GM12878 (cell line): ENCODE measurements at regions not wholly inside any gene's neighbourhood (a gene's known extent, or its start where the extent isn't known, plus 50 kb on each side); places are given as distances from the start of the nearest gene placed in this dataset.

Source experiments
- ATAC-seq: fragments of 200-7000 bp; cut with Tn5 transposase; 3 replicates; pipeline ENCODE4 v1.9.1; 2020; ENCODE audit warnings: mild to moderate bottlenecking, moderate library complexity
- BruUV-seq: library from RNA; stranded (reverse); fragments of 400-500 nt; replicated peaks from 2 replicates; lab custom pipeline; 2021; lab: Mats Ljungman, UMichigan
- CTCF ChIA-PET: fragments of 300-600 bp; sonication (Branson Sonifier 250); formaldehyde crosslinking; extraction: SDS; loops from one replicate; lab custom pipeline; 2021; ENCODE audit warnings: inconsistent platforms; lab: Yijun Ruan, JAX
- POLR2A ChIA-PET: fragments of 350-600 bp; formaldehyde crosslinking; extraction: SDS; loops from one replicate; lab custom pipeline; 2021; ENCODE audit warnings: inconsistent platforms; lab: Charles Lee
- RAD21 ChIA-PET: fragments of 300-600 bp; sonication (Branson Sonifier 250); formaldehyde crosslinking; loops from one replicate; lab custom pipeline; 2023; ENCODE audit warnings: antibody characterized with exemption; ENCODE audit not compliant: unreplicated experiment; lab: Charles Lee
- SMC1A ChIA-PET: fragments of 300-600 bp; sonication (Branson Sonifier 250); formaldehyde crosslinking; loops from one replicate; lab custom pipeline; 2023; ENCODE audit not compliant: unreplicated experiment, uncharacterized antibody; lab: Charles Lee
- DNase-seq: peaks from one replicate; pipeline ENCODE4 v3.0.0-alpha.2; 2011; ENCODE audit warnings: low read depth, low spot score
- FAIRE-seq: peaks from 3 replicates; lab custom pipeline; 2011; peaks lifted over from hg19 to GRCh38; lab: Jason Lieb, UNC
- H2AFZ ChIP-seq: 2 replicates; pipeline ENCODE4 v1.6.0; 2011; ENCODE audit warnings: low read depth, low read length, control low read depth; ENCODE audit not compliant: control insufficient read depth
- H3K27ac ChIP-seq: 2 replicates; pipeline ENCODE4 v1.5.1; 2011; ENCODE audit warnings: control low read depth; ENCODE audit not compliant: control insufficient read depth, insufficient read depth
- H3K27me3 ChIP-seq, 2 experiments: replicated peaks in 1 of 2; 2 replicates each; pipeline versions ENCODE4 v1.6.0 to v1.6.1; 2011; ENCODE audit warnings: low read length in 1 of 2; ENCODE audit not compliant: control insufficient read depth in 2 of 2, insufficient read depth in 2 of 2
- H3K36me3 ChIP-seq, 2 experiments: 2 replicates each; pipeline ENCODE4 v1.5.1; 2011; ENCODE audit warnings: low read length in 1 of 2; ENCODE audit not compliant: control insufficient read depth in 2 of 2, insufficient read depth in 2 of 2
- H3K4me1 ChIP-seq: 2 replicates; pipeline ENCODE4 v1.6.1; 2011; ENCODE audit warnings: mild to moderate bottlenecking, low read length, moderate library complexity, mixed read lengths; ENCODE audit not compliant: control insufficient read depth, insufficient read depth
- H3K4me2 ChIP-seq: 2 replicates; pipeline ENCODE4 v1.6.0; 2011; ENCODE audit warnings: control low read depth; ENCODE audit not compliant: control insufficient read depth, insufficient read depth
- H3K4me3 ChIP-seq: fragments of 200-600 bp; sonication (generic); 2 replicates; pipeline ENCODE4 v1.5.1; 2016
- H3K79me2 ChIP-seq: 2 replicates; pipeline ENCODE4 v1.6.0; 2011; ENCODE audit warnings: low read length; ENCODE audit not compliant: control insufficient read depth, insufficient read depth
- H3K9ac ChIP-seq: 2 replicates; pipeline ENCODE4 v1.8.0; 2011; ENCODE audit warnings: low read length, control low read depth, mixed read lengths; ENCODE audit not compliant: control insufficient read depth, insufficient read depth
- H3K9me3 ChIP-seq: replicated peaks from 3 replicates; pipeline ENCODE4 v1.5.1; 2011; ENCODE audit warnings: mild to moderate bottlenecking, low read length; ENCODE audit not compliant: control insufficient read depth, insufficient read depth
- H4K20me1 ChIP-seq: 2 replicates; pipeline ENCODE4 v1.6.0; 2011; ENCODE audit not compliant: control insufficient read depth, insufficient read depth
- BACH1 ChIP-seq: fragments of 450-650 bp; IDR thresholded peaks from 2 replicates; pipeline ENCODE4 v1.6.1; 2017; ENCODE audit warnings: mild to moderate bottlenecking, borderline replicate concordance
- LARP7 ChIP-seq: fragments of 450-650 bp; IDR thresholded peaks from 2 replicates; pipeline ENCODE4 v1.6.1; 2017; ENCODE audit warnings: mild to moderate bottlenecking
- MTA2 ChIP-seq: fragments of 450-650 bp; IDR thresholded peaks from 2 replicates; pipeline ENCODE4 v1.6.1; 2016; ENCODE audit warnings: low read depth, mild to moderate bottlenecking, moderate library complexity
- NR2F1 ChIP-seq: fragments of 450-650 bp; conservative IDR thresholded peaks from 2 replicates; pipeline ENCODE4 v1.6.1; 2017; ENCODE audit warnings: mild to moderate bottlenecking
- NRF1 ChIP-seq: conservative IDR thresholded peaks from 2 replicates; pipeline ENCODE4 v1.6.1; 2011; ENCODE audit warnings: mild to moderate bottlenecking, low read depth, low read length, improper control_type of control experiment
- RAD51 ChIP-seq: fragments of 450-650 bp; IDR thresholded peaks from 2 replicates; pipeline ENCODE4 v1.6.1; 2016; ENCODE audit warnings: moderate library complexity, mild to moderate bottlenecking, inconsistent platforms
- ZNF622 ChIP-seq: fragments of 450-650 bp; IDR thresholded peaks from 2 replicates; pipeline ENCODE4 v1.6.1; 2017; ENCODE audit warnings: mild to moderate bottlenecking, inconsistent platforms
- WGBS: methylation state at CpG from one replicate; pipeline ENCODE4 v1.1.6; 2016; ENCODE audit warnings: low lambda C conversion rate; ENCODE audit not compliant: insufficient replicate concordance, insufficient coverage; ENCODE audit errors: missing lambda C conversion rate; 5-methylcytosine and 5-hydroxymethylcytosine counted together
- in situ Hi-C: fragments of 300-500 bp; cut with MboI; formaldehyde crosslinking; loops from 9 replicates; pipeline ENCODE4 v1.14.3; 2018; ENCODE audit warnings: mixed read lengths
- intact Hi-C: fragments of 100-400 bp; cut with micrococcal nuclease; formaldehyde crosslinking; loops from one replicate; pipeline ENCODE4 v1.14.2; 2022; ENCODE audit not compliant: unreplicated experiment
- TF ChIP-seq, protein P1 (sequence below): IDR thresholded peaks from 2 replicates; pipeline ENCODE4 v1.6.1; 2011; ENCODE audit warnings: mild to moderate bottlenecking, low read depth, low read length, moderate library complexity; ENCODE audit not compliant: insufficient replicate concordance
- TF ChIP-seq, protein P2 (sequence below): fragments of 450-650 bp; IDR thresholded peaks from 2 replicates; pipeline ENCODE4 v1.6.1; 2017; ENCODE audit warnings: mild to moderate bottlenecking
- TF ChIP-seq, protein P3 (sequence below): IDR thresholded peaks from 2 replicates; pipeline ENCODE4 v1.6.1; 2012; ENCODE audit warnings: improper control_type of control experiment, low read depth, low read length; ENCODE audit not compliant: insufficient replicate concordance
- TF ChIP-seq, protein P4 (sequence below): fragments of 450-650 bp; IDR thresholded peaks from 2 replicates; pipeline ENCODE4 v1.6.1; 2018; ENCODE audit warnings: mild to moderate bottlenecking, low read depth, moderate library complexity; ENCODE audit not compliant: partially characterized antibody

DNA sequence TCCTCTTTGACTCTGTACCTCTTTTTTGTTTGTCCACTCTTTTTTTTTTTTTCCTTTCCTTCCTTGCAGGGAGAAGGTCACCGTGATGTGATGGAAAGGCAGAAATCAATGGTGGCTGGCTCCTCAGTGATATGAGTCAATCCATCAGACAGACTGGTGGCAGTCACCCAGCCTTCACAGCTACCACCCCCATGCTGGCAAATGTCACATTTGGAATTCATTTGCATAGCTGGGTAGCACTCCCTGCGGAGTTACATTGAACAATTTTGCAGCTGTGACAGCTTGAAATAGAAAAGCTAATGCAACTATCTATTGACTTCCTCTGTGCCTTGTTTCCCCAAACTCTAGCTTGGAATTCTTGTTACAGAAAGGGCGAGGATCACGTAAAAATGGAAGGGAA is 668.4 kb downstream of the C6orf118 start (continued):
- TF ChIP-seq, protein P1, sequence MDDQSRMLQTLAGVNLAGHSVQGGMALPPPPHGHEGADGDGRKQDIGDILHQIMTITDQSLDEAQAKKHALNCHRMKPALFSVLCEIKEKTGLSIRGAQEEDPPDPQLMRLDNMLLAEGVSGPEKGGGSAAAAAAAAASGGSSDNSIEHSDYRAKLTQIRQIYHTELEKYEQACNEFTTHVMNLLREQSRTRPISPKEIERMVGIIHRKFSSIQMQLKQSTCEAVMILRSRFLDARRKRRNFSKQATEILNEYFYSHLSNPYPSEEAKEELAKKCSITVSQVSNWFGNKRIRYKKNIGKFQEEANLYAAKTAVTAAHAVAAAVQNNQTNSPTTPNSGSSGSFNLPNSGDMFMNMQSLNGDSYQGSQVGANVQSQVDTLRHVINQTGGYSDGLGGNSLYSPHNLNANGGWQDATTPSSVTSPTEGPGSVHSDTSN = no peak

DNA sequence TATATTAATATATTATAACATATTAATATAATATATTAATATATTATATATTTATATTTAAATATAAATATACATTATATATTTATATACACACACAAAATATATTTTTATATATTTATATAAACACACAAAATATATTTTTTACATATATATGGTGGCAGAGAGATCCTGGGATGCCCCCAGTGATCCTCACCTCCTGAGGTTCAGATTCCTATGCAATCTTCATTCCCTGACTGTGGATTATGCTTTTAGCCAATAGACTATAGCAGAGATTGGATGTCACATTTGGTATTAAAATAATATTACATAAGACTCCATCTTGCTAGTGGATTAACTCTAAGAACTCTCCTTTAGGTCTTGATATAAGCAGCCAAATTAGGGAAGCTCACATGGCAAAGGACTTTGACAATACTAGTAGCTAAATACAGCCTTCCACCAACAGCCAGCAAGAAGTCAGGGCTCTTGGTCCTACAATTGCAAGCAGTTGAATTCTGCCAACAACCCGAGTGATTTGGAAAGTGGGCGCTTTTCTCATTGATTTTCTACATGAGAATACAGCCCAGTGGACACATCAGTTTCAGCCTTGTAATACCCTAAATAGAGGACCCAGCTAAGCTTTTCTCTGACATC is 681.0 kb downstream of the C6orf118 start:
- in situ Hi-C loops (no loop called here), intact Hi-C loops (no loop called here)
- no peaks in the 10 kb centered on the region for H3K36me3 ChIP-seq
- no peaks in the 10 kb centered on the region for H3K9me3 ChIP-seq
- no TSS peak for BruUV-seq
- DNase-seq (no peak), ATAC-seq (no peak), FAIRE-seq (no peak)
- H3K27me3 ChIP-seq = no peaks in the 10 kb centered on the region
- no peak overlapping the region for H3K4me3 ChIP-seq
- H3K9ac ChIP-seq = no peak overlapping the region
- no peaks in the 10 kb centered on the region for H4K20me1 ChIP-seq
- RAD21 ChIA-PET = no interaction called here
- no peaks in the 10 kb centered on the region for H3K4me1 ChIP-seq
- no peaks in the 10 kb centered on the region for H3K79me2 ChIP-seq
- SMC1A ChIA-PET = no interaction called here
- no peak overlapping the region for H2AFZ ChIP-seq
- H3K27ac ChIP-seq = no peak overlapping the region
- WGBS = 51% methylated on average over 2 of the region's 2 CpGs
- POLR2A ChIA-PET = no interaction called here
- CTCF ChIA-PET = no interaction called here
- H3K4me2 ChIP-seq = no peak overlapping the region
- TF ChIP-seq, protein P2, sequence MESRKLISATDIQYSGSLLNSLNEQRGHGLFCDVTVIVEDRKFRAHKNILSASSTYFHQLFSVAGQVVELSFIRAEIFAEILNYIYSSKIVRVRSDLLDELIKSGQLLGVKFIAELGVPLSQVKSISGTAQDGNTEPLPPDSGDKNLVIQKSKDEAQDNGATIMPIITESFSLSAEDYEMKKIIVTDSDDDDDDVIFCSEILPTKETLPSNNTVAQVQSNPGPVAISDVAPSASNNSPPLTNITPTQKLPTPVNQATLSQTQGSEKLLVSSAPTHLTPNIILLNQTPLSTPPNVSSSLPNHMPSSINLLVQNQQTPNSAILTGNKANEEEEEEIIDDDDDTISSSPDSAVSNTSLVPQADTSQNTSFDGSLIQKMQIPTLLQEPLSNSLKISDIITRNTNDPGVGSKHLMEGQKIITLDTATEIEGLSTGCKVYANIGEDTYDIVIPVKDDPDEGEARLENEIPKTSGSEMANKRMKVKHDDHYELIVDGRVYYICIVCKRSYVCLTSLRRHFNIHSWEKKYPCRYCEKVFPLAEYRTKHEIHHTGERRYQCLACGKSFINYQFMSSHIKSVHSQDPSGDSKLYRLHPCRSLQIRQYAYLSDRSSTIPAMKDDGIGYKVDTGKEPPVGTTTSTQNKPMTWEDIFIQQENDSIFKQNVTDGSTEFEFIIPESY = no peak
- TF ChIP-seq, protein P3, sequence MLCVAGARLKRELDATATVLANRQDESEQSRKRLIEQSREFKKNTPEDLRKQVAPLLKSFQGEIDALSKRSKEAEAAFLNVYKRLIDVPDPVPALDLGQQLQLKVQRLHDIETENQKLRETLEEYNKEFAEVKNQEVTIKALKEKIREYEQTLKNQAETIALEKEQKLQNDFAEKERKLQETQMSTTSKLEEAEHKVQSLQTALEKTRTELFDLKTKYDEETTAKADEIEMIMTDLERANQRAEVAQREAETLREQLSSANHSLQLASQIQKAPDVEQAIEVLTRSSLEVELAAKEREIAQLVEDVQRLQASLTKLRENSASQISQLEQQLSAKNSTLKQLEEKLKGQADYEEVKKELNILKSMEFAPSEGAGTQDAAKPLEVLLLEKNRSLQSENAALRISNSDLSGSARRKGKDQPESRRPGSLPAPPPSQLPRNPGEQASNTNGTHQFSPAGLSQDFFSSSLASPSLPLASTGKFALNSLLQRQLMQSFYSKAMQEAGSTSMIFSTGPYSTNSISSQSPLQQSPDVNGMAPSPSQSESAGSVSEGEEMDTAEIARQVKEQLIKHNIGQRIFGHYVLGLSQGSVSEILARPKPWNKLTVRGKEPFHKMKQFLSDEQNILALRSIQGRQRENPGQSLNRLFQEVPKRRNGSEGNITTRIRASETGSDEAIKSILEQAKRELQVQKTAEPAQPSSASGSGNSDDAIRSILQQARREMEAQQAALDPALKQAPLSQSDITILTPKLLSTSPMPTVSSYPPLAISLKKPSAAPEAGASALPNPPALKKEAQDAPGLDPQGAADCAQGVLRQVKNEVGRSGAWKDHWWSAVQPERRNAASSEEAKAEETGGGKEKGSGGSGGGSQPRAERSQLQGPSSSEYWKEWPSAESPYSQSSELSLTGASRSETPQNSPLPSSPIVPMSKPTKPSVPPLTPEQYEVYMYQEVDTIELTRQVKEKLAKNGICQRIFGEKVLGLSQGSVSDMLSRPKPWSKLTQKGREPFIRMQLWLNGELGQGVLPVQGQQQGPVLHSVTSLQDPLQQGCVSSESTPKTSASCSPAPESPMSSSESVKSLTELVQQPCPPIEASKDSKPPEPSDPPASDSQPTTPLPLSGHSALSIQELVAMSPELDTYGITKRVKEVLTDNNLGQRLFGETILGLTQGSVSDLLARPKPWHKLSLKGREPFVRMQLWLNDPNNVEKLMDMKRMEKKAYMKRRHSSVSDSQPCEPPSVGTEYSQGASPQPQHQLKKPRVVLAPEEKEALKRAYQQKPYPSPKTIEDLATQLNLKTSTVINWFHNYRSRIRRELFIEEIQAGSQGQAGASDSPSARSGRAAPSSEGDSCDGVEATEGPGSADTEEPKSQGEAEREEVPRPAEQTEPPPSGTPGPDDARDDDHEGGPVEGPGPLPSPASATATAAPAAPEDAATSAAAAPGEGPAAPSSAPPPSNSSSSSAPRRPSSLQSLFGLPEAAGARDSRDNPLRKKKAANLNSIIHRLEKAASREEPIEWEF = no peak
- TF ChIP-seq BACH1 (no peak), MTA2 (no peak), NRF1 (no peak), ZNF622 (no peak), LARP7 (no peak), NR2F1 (no peak), RAD51 (no peak)
- TF ChIP-seq, protein P4, sequence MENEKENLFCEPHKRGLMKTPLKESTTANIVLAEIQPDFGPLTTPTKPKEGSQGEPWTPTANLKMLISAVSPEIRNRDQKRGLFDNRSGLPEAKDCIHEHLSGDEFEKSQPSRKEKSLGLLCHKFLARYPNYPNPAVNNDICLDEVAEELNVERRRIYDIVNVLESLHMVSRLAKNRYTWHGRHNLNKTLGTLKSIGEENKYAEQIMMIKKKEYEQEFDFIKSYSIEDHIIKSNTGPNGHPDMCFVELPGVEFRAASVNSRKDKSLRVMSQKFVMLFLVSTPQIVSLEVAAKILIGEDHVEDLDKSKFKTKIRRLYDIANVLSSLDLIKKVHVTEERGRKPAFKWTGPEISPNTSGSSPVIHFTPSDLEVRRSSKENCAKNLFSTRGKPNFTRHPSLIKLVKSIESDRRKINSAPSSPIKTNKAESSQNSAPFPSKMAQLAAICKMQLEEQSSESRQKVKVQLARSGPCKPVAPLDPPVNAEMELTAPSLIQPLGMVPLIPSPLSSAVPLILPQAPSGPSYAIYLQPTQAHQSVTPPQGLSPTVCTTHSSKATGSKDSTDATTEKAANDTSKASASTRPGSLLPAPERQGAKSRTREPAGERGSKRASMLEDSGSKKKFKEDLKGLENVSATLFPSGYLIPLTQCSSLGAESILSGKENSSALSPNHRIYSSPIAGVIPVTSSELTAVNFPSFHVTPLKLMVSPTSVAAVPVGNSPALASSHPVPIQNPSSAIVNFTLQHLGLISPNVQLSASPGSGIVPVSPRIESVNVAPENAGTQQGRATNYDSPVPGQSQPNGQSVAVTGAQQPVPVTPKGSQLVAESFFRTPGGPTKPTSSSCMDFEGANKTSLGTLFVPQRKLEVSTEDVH = no peak
